DMS114 treated with DMSO at 0.1 percent for 48 hours (cell line): ENCODE measurements at regions not wholly inside any gene's neighbourhood (a gene's known extent, or its start where the extent isn't known, plus 50 kb on each side); places are given as distances from the start of the nearest gene placed in this dataset.

ENCODE experiments used
- DNase-seq: peaks from one replicate; lab custom pipeline; 2025; ENCODE audit not compliant: unreplicated experiment; lab: John Stamatoyannopoulos, UW

GRCh38 chr2:104385743-104386142 is 468.2 kb upstream of the POU3F3 start:
- no peak for DNase-seq

GRCh38 chr2:104388296-104388695 is 465.6 kb upstream of the POU3F3 start:
- DNase-seq, result no peak

- DNase-seq, result no peak
These were observed 451.1 kb upstream of the POU3F3 start for GRCh38 chr2:104402825-104403224.

DNA sequence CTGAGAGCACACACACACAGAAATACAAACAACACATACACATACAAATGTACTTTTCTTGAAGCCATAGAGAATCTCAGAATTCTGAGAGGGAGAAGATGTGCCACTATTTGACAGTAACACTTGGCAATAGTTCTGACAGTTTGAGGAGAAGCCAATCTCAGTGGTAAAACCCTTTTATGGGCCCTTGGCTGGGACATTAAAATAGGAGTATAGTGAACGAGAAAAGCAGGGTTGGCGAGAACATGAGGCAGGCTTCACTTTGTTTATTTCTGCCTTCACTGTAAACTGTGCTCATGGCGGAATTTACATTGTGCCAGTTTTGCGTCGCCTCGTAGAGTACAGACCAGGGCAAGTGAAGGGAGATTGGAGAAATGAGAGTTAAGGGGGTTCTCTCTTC is 449.4 kb upstream of the POU3F3 start:
- DNase-seq, result no peak

- no peak for DNase-seq
These were observed 448.3 kb upstream of the POU3F3 start for GRCh38 chr2:104405623-104406022.

- DNase-seq, result no peak
These were observed 447.6 kb upstream of the POU3F3 start for GRCh38 chr2:104406261-104406726.

- no peak for DNase-seq
These were observed 446.3 kb upstream of the POU3F3 start for GRCh38 chr2:104407641-104408040.

DNA sequence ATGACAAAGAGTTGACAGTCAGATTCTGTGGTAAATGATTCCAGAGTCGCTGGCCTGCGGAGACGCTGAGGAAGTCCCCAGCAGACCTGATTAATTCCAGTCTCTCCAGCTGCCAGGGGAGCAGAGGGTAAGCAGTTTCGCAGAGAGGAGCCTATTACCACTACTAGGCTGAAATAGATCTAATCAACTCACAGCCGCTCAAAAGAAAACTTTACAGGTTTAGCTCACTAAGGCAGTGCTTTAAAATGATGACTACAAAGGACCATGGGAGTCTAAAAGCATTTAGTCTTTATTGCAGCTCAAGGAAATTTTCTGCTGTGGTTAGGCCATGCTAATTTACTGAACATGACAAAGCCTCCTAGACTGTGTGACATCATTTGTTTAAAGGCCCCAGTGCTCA is 445.6 kb upstream of the POU3F3 start:
- no peak for DNase-seq

- no peak for DNase-seq
These were observed 443.8 kb upstream of the POU3F3 start for GRCh38 chr2:104410136-104410535.

GRCh38 chr2:104412384-104412783 is 441.5 kb upstream of the POU3F3 start:
- no peak for DNase-seq

- no peak for DNase-seq
These were observed 440.0 kb upstream of the POU3F3 start for GRCh38 chr2:104413890-104414289.

- DNase-seq, result no peak
These were observed 438.6 kb upstream of the POU3F3 start for GRCh38 chr2:104415284-104415683.

DNA sequence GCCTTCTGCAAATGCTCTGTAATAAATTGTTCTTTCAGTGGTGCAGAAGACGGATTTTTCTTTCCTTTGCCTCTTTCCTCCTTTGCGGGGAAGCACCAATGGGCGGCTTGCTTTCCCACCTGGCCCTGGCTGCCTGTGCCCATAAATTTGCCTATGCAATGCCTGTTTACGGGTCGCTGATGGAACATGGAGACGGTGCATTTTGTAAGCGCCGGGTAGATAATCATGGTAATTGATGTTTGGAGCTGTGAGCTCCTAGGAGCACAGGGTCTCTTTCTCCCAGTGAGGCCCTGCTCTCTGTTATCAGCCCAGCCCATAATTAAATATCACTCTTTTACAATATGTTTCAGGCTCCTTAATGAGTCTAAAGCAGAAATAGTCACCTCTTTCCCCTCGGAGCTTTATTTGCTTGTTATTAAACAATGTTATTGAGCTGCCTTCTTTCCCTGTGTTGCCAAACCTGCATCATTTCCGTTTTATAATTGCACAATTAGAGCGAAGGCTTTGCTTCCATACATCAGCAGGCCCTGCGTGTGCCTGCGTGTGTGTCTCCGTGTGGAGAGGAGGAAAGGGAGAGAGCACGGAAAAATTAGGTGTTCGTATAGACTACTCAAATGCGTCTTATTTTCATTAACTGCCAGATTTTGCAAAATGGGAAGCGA is 437.4 kb upstream of the POU3F3 start:
- no peak for DNase-seq

DNA sequence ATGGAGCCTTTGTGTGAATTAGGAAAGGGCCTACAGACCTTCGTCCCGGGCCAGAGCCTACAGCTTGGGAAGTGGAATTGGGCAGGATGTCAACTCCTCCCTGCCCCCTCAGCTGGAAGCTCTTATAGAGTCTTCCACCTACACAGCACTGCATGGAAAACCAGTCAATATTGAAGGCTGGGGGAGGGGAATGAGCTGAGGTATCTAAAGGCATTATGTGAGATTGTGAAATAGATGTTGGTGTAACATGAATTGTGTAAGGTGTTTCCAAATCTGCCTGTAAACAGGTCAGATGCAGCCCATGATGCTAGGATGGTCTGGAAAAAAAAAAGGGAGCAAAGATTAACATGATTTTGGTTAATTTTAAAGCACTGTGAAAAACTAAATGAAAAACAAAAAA is 433.5 kb upstream of the POU3F3 start:
- DNase-seq, result no peak

- no peak for DNase-seq
These were observed 433.0 kb upstream of the POU3F3 start for GRCh38 chr2:104420953-104421352.

DNA sequence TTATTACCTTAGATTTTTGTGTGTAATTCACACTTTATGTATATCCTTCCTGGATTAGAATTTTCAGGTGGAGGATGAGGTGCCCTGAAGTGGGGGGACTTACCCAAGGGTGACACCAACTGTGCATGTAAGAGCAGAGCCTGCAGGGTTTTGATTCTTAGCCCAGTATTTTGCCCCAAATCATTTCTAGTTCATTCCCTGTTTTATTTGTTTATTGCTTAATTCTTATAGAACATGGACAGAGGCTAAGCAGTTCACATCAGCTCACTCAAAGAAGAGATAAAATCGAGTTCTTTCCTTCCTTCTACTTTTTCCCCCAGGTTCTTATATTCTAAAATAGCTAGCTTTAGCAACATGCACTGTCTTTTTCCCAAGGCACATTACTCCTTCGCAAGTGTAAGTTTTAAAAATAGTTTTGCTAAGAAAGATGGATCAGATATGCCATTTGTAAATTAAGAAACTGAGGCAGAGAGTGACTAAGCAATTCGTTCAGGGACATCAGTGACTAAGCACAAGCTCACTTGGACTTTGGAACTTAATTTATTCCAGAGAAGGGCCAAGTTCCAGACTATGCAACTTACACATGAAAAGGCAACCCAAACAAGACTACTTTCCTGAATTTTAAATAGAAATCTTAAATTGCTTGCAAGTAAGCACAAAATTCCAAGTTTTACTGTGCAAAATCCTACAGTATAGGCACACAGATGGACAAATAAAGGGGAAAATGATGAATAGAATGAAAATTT is 427.9 kb upstream of the POU3F3 start:
- DNase-seq, result no peak

GRCh38 chr2:104428155-104428554 is 425.8 kb upstream of the POU3F3 start:
- DNase-seq, result no peak

- DNase-seq, result no peak
These were observed 424.1 kb upstream of the POU3F3 start for GRCh38 chr2:104429639-104430358.

DNA sequence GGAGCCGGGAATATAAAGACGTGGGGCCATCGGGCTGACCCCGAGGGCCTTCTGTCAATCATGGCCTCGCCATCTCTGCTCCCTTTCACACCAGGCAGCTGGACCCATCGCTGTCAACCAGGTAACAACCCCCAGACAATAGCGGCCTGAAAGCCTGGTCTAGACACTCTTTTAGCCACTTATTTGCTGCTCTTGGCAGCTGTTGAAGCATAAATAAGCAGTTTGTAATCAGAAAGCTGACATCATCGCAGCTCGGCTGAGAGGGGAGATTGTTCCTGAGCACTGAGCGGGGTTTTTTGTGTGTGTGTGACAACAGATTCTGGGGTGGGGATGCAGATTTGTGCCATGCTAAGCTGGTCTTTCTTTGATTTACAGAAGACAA is 423.6 kb upstream of the POU3F3 start:
- no peak for DNase-seq

DNA sequence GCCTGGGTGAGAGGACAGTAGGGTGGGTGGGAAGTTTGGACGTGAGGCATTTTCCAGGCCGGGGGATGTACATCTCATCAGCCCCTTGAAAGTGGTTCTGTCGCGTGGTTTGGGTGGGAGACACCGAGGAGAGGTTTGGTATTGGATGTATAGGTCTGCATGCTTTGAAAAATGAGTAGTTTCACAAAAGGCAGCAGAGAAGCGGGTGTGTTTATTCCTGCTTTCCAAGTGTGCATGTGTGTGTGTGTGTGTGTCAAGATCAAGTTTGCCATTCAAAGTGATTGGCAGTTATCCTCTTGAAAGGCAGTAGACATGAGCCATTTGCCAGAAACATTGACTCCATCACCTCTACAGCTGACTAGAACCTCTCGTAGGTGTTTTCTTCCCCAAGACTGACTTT is 423.1 kb upstream of the POU3F3 start:
- no peak for DNase-seq

DNA sequence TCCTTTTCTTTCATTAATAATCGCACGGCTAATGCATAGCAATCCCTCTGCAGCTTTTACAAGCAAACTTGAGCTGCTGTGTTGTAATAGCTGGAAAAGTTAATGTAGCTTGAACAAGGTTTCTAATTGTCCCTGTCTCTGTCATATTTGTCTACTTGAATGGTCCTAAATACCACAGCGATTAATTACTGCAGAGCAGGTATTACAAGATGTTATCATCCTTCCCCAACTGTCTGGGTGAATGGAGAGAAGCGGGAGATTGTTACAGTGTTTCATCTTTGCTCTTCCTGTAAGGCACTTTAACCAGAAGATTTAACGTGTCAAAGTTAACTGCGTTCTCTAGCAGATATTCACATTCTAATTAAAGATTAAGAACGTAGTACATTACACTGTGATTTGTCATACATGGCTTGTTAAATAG is 422.2 kb upstream of the POU3F3 start:
- no peak for DNase-seq

DNA sequence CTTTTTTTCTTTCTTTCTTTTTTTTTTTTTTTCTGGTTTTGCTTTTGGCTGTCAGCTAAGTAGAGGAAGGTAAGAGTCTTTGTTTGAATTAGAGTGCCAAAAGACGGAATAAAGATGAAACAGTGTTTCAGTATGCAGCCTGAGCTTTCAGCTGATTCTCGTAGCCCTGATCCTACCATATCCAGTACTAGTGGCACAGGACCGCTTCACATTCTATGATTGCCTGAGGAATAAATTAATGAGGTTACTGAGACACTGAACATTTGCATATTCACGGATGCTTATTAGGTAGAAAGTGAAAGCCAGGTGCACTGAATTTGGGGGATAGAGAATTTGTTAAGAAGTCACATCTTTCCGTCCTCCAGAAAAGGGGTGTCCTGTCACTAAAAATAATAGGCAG is 421.5 kb upstream of the POU3F3 start:
- no peak for DNase-seq
